ENCODE measurements at regions not wholly inside any gene's neighbourhood (a gene's known extent, or its start where the extent isn't known, plus 50 kb on each side); places are given as distances from the start of the nearest gene placed in this dataset.

DNA sequence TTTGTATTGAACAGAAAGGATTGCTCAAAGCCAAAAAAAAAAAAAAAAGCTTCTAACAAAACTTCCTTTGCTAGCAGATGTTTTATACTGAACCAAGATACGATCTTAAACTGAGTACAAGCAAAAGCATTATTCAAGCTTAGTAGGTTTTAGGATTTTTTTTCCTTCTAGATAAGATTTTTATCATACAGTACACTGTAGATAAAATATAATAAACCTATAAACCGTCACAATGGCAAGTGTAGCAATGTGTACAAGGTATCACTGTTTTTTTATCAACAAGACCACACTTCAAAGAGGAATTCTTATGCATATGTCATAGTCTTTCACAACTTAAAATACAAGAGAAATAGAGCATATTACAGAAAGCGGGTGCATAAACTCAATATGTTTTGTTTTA, 56.5 kb upstream of the TRPM3 start:
- no peak for TF ChIP-seq POLR2A (IDR thresholded peaks at IDR 0.05)
- TF ChIP-seq, protein P1, sequence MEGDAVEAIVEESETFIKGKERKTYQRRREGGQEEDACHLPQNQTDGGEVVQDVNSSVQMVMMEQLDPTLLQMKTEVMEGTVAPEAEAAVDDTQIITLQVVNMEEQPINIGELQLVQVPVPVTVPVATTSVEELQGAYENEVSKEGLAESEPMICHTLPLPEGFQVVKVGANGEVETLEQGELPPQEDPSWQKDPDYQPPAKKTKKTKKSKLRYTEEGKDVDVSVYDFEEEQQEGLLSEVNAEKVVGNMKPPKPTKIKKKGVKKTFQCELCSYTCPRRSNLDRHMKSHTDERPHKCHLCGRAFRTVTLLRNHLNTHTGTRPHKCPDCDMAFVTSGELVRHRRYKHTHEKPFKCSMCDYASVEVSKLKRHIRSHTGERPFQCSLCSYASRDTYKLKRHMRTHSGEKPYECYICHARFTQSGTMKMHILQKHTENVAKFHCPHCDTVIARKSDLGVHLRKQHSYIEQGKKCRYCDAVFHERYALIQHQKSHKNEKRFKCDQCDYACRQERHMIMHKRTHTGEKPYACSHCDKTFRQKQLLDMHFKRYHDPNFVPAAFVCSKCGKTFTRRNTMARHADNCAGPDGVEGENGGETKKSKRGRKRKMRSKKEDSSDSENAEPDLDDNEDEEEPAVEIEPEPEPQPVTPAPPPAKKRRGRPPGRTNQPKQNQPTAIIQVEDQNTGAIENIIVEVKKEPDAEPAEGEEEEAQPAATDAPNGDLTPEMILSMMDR (IDR thresholded peaks at IDR 0.05), result no peak
- TF ChIP-seq EP300 (IDR thresholded peaks at IDR 0.05), result no peak

Measured in suprapubic skin (tissue), 3 donors.